Dermis microvascular lymphatic vessel endothelial cell (primary cell): ENCODE measurements at regions not wholly inside any gene's neighbourhood (a gene's known extent, or its start where the extent isn't known, plus 50 kb on each side); places are given as distances from the start of the nearest gene placed in this dataset.
A peak's percentile ranks its signal among the peaks of the same experiment; 100 is the strongest.
"Not testable (repeated sequence)": the region's sequence is repeated elsewhere in the genome, so short reads cannot be mapped to it uniquely, and the experiment has no call there.

ENCODE experiments used
- DNase-seq, 2 donors: peaks; one replicate each; pipeline versions ENCODE4 v3.0.0 to v3.0.0-alpha.2; 2010; ENCODE audit warnings: low read depth in 2 of 2

- DNase-seq = not testable (repeated sequence)
These were observed 402.1 kb downstream of the TMEM121 start for GRCh38 chr14:105928171-105929111.

- DNase-seq = no peak
These were observed 403.1 kb downstream of the TMEM121 start for GRCh38 chr14:105929327-105930081.

GRCh38 chr14:105930572-105930971, 404.2 kb downstream of the TMEM121 start:
- no peak for DNase-seq

GRCh38 chr14:105931808-105932483, 405.6 kb downstream of the TMEM121 start:
- DNase-seq = no peak

GRCh38 chr14:105933238-105933637, 406.9 kb downstream of the TMEM121 start:
- no peak for DNase-seq

- DNase-seq = no peak
These were observed 409.0 kb downstream of the TMEM121 start for GRCh38 chr14:105935384-105935783.

- DNase-seq = no peak
These were observed 411.1 kb downstream of the TMEM121 start for GRCh38 chr14:105937253-105938054.

GRCh38 chr14:105938055-105938863, 411.9 kb downstream of the TMEM121 start:
- no peak for DNase-seq

- no peak for DNase-seq
These were observed 412.6 kb downstream of the TMEM121 start for GRCh38 chr14:105938959-105939358.

- DNase-seq = no peak
These were observed 413.6 kb downstream of the TMEM121 start for GRCh38 chr14:105939810-105940508.

GRCh38 chr14:105940534-105941225, 414.3 kb downstream of the TMEM121 start:
- no peak for DNase-seq

- no peak for DNase-seq
These were observed 415.1 kb downstream of the TMEM121 start for GRCh38 chr14:105941226-105942166.

- not testable (repeated sequence) for DNase-seq
These were observed 416.3 kb downstream of the TMEM121 start for GRCh38 chr14:105942725-105943124.

GRCh38 chr14:105943973-105944602, 417.7 kb downstream of the TMEM121 start:
- no peak for DNase-seq

GRCh38 chr14:105944632-105945610, 418.5 kb downstream of the TMEM121 start:
- DNase-seq = peak in 1 of 2 donors; percentile 9

GRCh38 chr14:105945896-105946295, 419.5 kb downstream of the TMEM121 start:
- no peak for DNase-seq
